IMR-90 (cell line): ENCODE measurements at regions not wholly inside any gene's neighbourhood (a gene's known extent, or its start where the extent isn't known, plus 50 kb on each side); places are given as distances from the start of the nearest gene placed in this dataset.

Source experiments
- CEBPB ChIP-seq: IDR thresholded peaks from 2 replicates; pipeline ENCODE4 v1.6.1; 2012; ENCODE audit warnings: low read depth, low read length, improper control_type of control experiment
- CHD1 ChIP-seq: IDR thresholded peaks from 2 replicates; pipeline ENCODE4 v1.6.1; 2012; ENCODE audit warnings: low read depth, low read length, improper control_type of control experiment
- FOS ChIP-seq: fragments of 150-350 bp; IDR thresholded peaks from 2 replicates; pipeline ENCODE4 v1.6.1; 2016; ENCODE audit warnings: low read depth, low read length
- MAFK ChIP-seq: IDR thresholded peaks from 2 replicates; pipeline ENCODE4 v1.6.1; 2012; ENCODE audit warnings: low read depth, low read length, improper control_type of control experiment
- MXI1 ChIP-seq: IDR thresholded peaks from 2 replicates; pipeline ENCODE4 v1.6.1; 2012; ENCODE audit warnings: low read depth, mild to moderate bottlenecking, low read length, moderate library complexity, borderline replicate concordance
- NFE2L2 ChIP-seq: fragments of 150-350 bp; IDR thresholded peaks from 2 replicates; pipeline ENCODE4 v1.6.1; 2016; ENCODE audit warnings: low read depth, mild to moderate bottlenecking, low read length
- POLR2A ChIP-seq: IDR thresholded peaks from 2 replicates; pipeline ENCODE4 v1.6.1; 2012; ENCODE audit warnings: mild to moderate bottlenecking, low read depth, low read length
- RAD21 ChIP-seq: IDR thresholded peaks from 2 replicates; pipeline ENCODE4 v1.6.1; 2012; ENCODE audit warnings: low read length, improper control_type of control experiment
- RCOR1 ChIP-seq: IDR thresholded peaks from 2 replicates; pipeline ENCODE4 v1.6.1; 2012; ENCODE audit warnings: mild to moderate bottlenecking, low read length, improper control_type of control experiment; ENCODE audit not compliant: insufficient replicate concordance
- SMC3 ChIP-seq: fragments of 150-350 bp; IDR thresholded peaks from 2 replicates; pipeline ENCODE4 v1.6.1; 2016; ENCODE audit warnings: low read depth, mild to moderate bottlenecking, antibody characterized with exemption, low read length, moderate library complexity
- TF ChIP-seq, protein P1 (sequence below): conservative IDR thresholded peaks from 2 replicates; pipeline ENCODE4 v1.5.1; 2012; ENCODE audit warnings: mild to moderate bottlenecking, low read depth, low read length, improper control_type of control experiment
- TF ChIP-seq, protein P2 (sequence below): fragments of 150-350 bp; IDR thresholded peaks from 2 replicates; pipeline ENCODE4 v1.6.1; 2016; ENCODE audit warnings: low read depth, mild to moderate bottlenecking, low read length, moderate library complexity, borderline replicate concordance

DNA sequence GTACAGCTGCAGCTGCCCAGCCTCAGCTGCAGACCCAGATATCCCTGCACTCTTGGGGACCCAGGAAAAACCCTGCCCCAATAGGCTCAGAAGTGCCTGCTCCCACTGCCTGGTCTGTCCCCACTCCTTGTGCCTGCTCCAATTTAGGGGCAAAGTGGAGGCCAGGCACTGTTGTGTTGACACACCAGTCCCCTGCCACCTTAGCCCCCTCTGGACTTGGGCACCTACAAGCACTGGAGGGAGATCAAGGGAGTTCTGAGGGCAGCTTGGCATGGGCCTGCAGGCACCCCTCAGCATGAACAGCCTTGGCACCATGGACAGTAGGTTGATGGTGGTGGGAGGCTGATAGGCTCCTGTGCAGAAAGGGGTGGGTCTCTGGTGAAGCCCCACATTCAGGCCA lies 2020.8 kb upstream of the ADGRL3 start:
- no peak for TF ChIP-seq POLR2A
- no peak for TF ChIP-seq SMC3
- TF ChIP-seq, protein P1, sequence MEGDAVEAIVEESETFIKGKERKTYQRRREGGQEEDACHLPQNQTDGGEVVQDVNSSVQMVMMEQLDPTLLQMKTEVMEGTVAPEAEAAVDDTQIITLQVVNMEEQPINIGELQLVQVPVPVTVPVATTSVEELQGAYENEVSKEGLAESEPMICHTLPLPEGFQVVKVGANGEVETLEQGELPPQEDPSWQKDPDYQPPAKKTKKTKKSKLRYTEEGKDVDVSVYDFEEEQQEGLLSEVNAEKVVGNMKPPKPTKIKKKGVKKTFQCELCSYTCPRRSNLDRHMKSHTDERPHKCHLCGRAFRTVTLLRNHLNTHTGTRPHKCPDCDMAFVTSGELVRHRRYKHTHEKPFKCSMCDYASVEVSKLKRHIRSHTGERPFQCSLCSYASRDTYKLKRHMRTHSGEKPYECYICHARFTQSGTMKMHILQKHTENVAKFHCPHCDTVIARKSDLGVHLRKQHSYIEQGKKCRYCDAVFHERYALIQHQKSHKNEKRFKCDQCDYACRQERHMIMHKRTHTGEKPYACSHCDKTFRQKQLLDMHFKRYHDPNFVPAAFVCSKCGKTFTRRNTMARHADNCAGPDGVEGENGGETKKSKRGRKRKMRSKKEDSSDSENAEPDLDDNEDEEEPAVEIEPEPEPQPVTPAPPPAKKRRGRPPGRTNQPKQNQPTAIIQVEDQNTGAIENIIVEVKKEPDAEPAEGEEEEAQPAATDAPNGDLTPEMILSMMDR = no peak
- TF ChIP-seq MXI1 = no peak
- TF ChIP-seq RCOR1 = no peak
- TF ChIP-seq FOS = no peak
- TF ChIP-seq NFE2L2 = no peak
- TF ChIP-seq MAFK = no peak
- TF ChIP-seq RAD21 = no peak
- TF ChIP-seq CHD1 = no peak
- TF ChIP-seq CEBPB = no peak
- TF ChIP-seq, protein P2, sequence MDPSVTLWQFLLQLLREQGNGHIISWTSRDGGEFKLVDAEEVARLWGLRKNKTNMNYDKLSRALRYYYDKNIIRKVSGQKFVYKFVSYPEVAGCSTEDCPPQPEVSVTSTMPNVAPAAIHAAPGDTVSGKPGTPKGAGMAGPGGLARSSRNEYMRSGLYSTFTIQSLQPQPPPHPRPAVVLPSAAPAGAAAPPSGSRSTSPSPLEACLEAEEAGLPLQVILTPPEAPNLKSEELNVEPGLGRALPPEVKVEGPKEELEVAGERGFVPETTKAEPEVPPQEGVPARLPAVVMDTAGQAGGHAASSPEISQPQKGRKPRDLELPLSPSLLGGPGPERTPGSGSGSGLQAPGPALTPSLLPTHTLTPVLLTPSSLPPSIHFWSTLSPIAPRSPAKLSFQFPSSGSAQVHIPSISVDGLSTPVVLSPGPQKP = no peak
